ENCODE measurements at regions not wholly inside any gene's neighbourhood (a gene's known extent, or its start where the extent isn't known, plus 50 kb on each side); places are given as distances from the start of the nearest gene placed in this dataset.
"Not testable (repeated sequence)": the region's sequence is repeated elsewhere in the genome, so short reads cannot be mapped to it uniquely, and the experiment has no call there.

GRCh38 chr1:55869065-55869464, 653.9 kb upstream of the USP24 start:
- TF ChIP-seq, protein P1, sequence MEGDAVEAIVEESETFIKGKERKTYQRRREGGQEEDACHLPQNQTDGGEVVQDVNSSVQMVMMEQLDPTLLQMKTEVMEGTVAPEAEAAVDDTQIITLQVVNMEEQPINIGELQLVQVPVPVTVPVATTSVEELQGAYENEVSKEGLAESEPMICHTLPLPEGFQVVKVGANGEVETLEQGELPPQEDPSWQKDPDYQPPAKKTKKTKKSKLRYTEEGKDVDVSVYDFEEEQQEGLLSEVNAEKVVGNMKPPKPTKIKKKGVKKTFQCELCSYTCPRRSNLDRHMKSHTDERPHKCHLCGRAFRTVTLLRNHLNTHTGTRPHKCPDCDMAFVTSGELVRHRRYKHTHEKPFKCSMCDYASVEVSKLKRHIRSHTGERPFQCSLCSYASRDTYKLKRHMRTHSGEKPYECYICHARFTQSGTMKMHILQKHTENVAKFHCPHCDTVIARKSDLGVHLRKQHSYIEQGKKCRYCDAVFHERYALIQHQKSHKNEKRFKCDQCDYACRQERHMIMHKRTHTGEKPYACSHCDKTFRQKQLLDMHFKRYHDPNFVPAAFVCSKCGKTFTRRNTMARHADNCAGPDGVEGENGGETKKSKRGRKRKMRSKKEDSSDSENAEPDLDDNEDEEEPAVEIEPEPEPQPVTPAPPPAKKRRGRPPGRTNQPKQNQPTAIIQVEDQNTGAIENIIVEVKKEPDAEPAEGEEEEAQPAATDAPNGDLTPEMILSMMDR (conservative IDR thresholded peaks at IDR 0.05): no peak

GRCh38 chr1:55868026-55868425, 652.9 kb upstream of the USP24 start:
- H3K27ac ChIP-seq: no peak overlapping the region
- TF ChIP-seq, protein P1 (conservative IDR thresholded peaks at IDR 0.05): peak; percentile 19; the same call in 1 of the 2 replicates

More at GRCh38 chr1:55869065-55869464, 653.9 kb upstream of the USP24 start:
- H3K27ac ChIP-seq: no peak overlapping the region

DNA sequence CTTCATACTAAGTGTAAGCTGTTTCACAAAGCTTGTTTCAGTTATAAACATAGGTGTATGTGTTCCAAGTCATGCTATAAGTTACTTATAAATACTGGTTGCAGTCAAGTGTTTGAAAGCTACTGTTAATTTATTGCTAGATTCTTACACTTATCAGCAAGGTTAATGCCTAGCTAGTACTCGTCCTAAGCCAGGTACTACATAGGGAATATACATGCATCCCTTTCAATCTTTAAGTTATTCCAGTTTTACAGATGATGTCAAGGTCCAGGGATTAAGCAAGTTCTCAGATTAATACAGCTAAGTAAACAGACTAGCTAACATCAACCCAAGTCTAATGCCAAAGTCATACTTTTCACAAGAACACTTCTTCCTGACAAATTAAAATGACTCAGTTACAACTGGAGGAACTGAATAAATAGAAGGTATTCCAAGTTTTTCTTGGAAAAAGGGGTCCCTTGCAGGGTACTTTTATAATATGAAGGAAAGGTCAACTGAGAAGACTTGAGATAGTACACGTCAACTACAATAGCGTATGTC, 652.2 kb upstream of the USP24 start:
- no peak overlapping the region for H3K27ac ChIP-seq
- TF ChIP-seq, protein P1 (conservative IDR thresholded peaks at IDR 0.05): no peak

GRCh38 chr1:55865778-55866177, 650.6 kb upstream of the USP24 start:
- not testable (repeated sequence) for H3K27ac ChIP-seq

GRCh38 chr1:55864251-55864650, 649.1 kb upstream of the USP24 start:
- TF ChIP-seq, protein P1 (conservative IDR thresholded peaks at IDR 0.05): no peak
- no peak overlapping the region for H3K27ac ChIP-seq

- H3K27ac ChIP-seq: no peak overlapping the region
- TF ChIP-seq, protein P1 (conservative IDR thresholded peaks at IDR 0.05): no peak
These were observed 646.6 kb upstream of the USP24 start for GRCh38 chr1:55861676-55862340.

DNA sequence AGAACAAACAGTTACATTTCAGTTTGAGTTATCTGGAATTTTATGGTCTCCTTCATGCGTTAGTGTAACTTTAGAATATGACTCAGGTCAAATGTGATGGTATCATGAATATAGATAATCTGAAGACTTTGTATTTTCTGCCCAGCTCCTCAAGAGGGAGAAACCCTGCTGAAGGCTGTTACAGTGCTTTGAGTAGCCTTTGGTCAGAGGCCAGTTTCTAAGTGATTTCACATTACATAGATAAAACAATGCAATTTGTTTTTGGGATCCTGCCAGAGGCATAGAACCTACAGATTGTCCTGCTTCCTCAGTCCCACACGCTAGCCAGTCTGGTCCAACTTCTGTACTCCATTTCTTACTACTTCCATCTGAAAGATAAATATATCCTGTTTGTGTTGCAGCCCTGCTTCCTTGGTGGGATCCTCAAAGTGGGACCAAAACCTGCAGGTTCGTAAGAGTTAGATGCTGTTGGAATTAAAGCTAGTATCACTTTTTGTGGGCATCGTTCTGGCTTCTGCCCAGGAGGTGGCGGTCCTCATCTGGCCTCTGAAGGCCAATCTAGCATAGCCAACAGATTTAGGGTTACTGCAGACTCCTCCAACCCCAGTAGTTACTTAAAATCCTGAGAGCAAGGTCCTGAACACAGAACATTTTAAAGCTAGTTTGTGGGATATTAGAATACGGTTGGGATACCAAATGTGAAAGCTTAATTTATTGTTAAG, 645.8 kb upstream of the USP24 start:
- TF ChIP-seq, protein P1 (conservative IDR thresholded peaks at IDR 0.05): no peak
- H3K27ac ChIP-seq: no peak overlapping the region

GRCh38 chr1:55860326-55860725, 645.2 kb upstream of the USP24 start:
- TF ChIP-seq, protein P1 (conservative IDR thresholded peaks at IDR 0.05): no peak
- H3K27ac ChIP-seq: no peak overlapping the region

Data from VCaP (cell line).